Adrenal gland (tissue), 9 donors: ENCODE measurements at regions not wholly inside any gene's neighbourhood (a gene's known extent, or its start where the extent isn't known, plus 50 kb on each side); places are given as distances from the start of the nearest gene placed in this dataset.

Experiments
- DNase-seq, 7 donors: peaks; one replicate each; pipeline ENCODE4 v3.0.0-alpha.2; 2019 to 2020
- H3K27ac ChIP-seq, 5 donors: fragments of 200-600 bp; sonication (generic) in 4 of 5; 1 replicate in 3 of 5; 2 replicates in 2 of 5; pipeline versions ENCODE4 v1.5.1 to v1.8.0; 2016 to 2020; ENCODE audit warnings: mild to moderate bottlenecking in 1 of 5
- H3K27me3 ChIP-seq: fragments of 200-600 bp; 2 replicates; pipeline ENCODE4 v1.8.0; 2021
- H3K36me3 ChIP-seq, 2 donors: fragments of 200-600 bp; replicated peaks in 1 of 2; 1 replicate in 1 of 2; 2 replicates in 1 of 2; pipeline versions ENCODE4 v1.5.1 to v1.8.0; 2018 to 2022
- H3K4me1 ChIP-seq, 2 donors: fragments of 200-600 bp; replicated peaks in 1 of 2; 1 replicate in 1 of 2; 2 replicates in 1 of 2; pipeline versions ENCODE4 v1.5.1 to v1.8.0; 2018 to 2021
- H3K4me3 ChIP-seq, 4 donors: fragments of 200-600 bp; sonication (generic) in 3 of 4; one replicate each; pipeline ENCODE4 v1.5.1; 2016 to 2018
- H3K9me3 ChIP-seq, 3 donors: fragments of 200-600 bp; sonication (generic) in 1 of 3; replicated peaks in 1 of 3; 1 replicate in 2 of 3; 2 replicates in 1 of 3; pipeline versions ENCODE4 v1.5.1 to v1.8.0; 2016 to 2021
- CTCF ChIP-seq, 6 experiments: fragments of 450-650 bp in 4 of 6; fragments of 200-600 bp in 2 of 6; sonication (generic) in 1 of 6; IDR thresholded peaks; 1 replicate in 5 of 6; 2 replicates in 1 of 6; pipeline versions ENCODE4 v1.5.1 to v1.8.0; 2016 to 2021; ENCODE audit warnings: antibody characterized with exemption in 6 of 6, mild to moderate bottlenecking in 2 of 6, moderate library complexity in 1 of 6
- POLR2A ChIP-seq, 2 donors: fragments of 450-650 bp; IDR thresholded peaks; one replicate each; pipeline ENCODE4 v1.6.1; 2017; ENCODE audit warnings: antibody characterized with exemption in 2 of 2, mild to moderate bottlenecking in 2 of 2, moderate library complexity in 1 of 2
- WGBS, 4 donors: extraction: QIAGEN DNeasy Blood & Tissue Kit in 2 of 4; methylation state at CpG; one replicate each; pipeline versions ENCODE4 v1.1.5 to v1.1.7; 2013 to 2017; 5-methylcytosine and 5-hydroxymethylcytosine counted together
- intact Hi-C, 2 donors: fragments of 100-400 bp; cut with DNase I; formaldehyde crosslinking; loops; one replicate each; pipeline versions ENCODE4 v1.14.1 to v1.15.0; 2022 to 2023
- donor health status: healthy with polysubstance abuse.
- donor health status: Bipolar disorder and iron deficiency.
- donor health status: DM: yes; HTN: yes; CAD: no.
- donor health status: DM: no; HTN: no; CAD: no.
- donor health status: DM: no; HTN: no; CAD: no.

- Histone ChIP-seq H3K27ac (no peak overlapping the region), H3K4me3 (no peak overlapping the region), H3K27me3 (no peaks in the 10 kb centered on the region), H3K36me3 (no peaks in the 10 kb centered on the region), H3K4me1 (no peaks in the 10 kb centered on the region), H3K9me3 (no peaks in the 10 kb centered on the region)
- intact Hi-C loops, result no loop called here
- TF ChIP-seq POLR2A (IDR thresholded peaks at IDR 0.05) (no peak), CTCF (IDR thresholded peaks at IDR 0.05) (no peak)
- WGBS, 4 donors, result 66 to 79% (median 74%) methylated on average over 1 of the region's 1 CpG
- no peak for DNase-seq
These were observed 173.3 kb upstream of the TNFAIP3 start for GRCh38 chr6:137693711-137694110.

GRCh38 chr6:137696765-137697164, 170.3 kb upstream of the TNFAIP3 start:
- WGBS, 4 donors, result 85 to 92% (median 90%) methylated on average over 4 of the region's 4 CpGs
- H3K36me3 ChIP-seq, result no peaks in the 10 kb centered on the region
- H3K9me3 ChIP-seq, result no peaks in the 10 kb centered on the region
- no peaks in the 10 kb centered on the region for H3K4me1 ChIP-seq
- H3K27ac ChIP-seq, result no peak overlapping the region
- DNase-seq, result no peak
- no peak for TF ChIP-seq CTCF (IDR thresholded peaks at IDR 0.05)
- no peak for TF ChIP-seq POLR2A (IDR thresholded peaks at IDR 0.05)
- H3K27me3 ChIP-seq, result no peaks in the 10 kb centered on the region
- intact Hi-C loops, result no loop called here
- no peak overlapping the region for H3K4me3 ChIP-seq

- intact Hi-C loops, result no loop called here
- H3K9me3 ChIP-seq, result no peaks in the 10 kb centered on the region
- no peaks in the 10 kb centered on the region for H3K4me1 ChIP-seq
- TF ChIP-seq CTCF (IDR thresholded peaks at IDR 0.05) (no peak), POLR2A (IDR thresholded peaks at IDR 0.05) (no peak)
- H3K27me3 ChIP-seq, result no peaks in the 10 kb centered on the region
- DNase-seq, result no peak
- H3K4me3 ChIP-seq, result no peak overlapping the region
- WGBS, 4 donors, result 51 to 77% (median 68%) methylated on average over 2 of the region's 2 CpGs
- H3K36me3 ChIP-seq, result no peaks in the 10 kb centered on the region
- no peak overlapping the region for H3K27ac ChIP-seq
These were observed 169.7 kb upstream of the TNFAIP3 start for GRCh38 chr6:137697267-137697938.

- TF ChIP-seq POLR2A (IDR thresholded peaks at IDR 0.05) (no peak), CTCF (IDR thresholded peaks at IDR 0.05) (no peak)
- Histone ChIP-seq H3K4me3 (no peak overlapping the region), H3K36me3 (no peaks in the 10 kb centered on the region), H3K4me1 (no peaks in the 10 kb centered on the region), H3K27ac (peak overlapping the region in 2 of 5 donors; percentile 51 to 74), H3K9me3 (no peaks in the 10 kb centered on the region), H3K27me3 (no peaks in the 10 kb centered on the region)
- peak in 5 of 7 donors; percentile 30 to 69 (median 53) for DNase-seq
- WGBS, 4 donors, result 49 to 63% (median 58%) methylated on average over 3 of the region's 3 CpGs
- intact Hi-C loops, result no loop called here
These were observed 168.4 kb upstream of the TNFAIP3 start for GRCh38 chr6:137698636-137699030.
